ENCODE measurements at regions not wholly inside any gene's neighbourhood (a gene's known extent, or its start where the extent isn't known, plus 50 kb on each side); places are given as distances from the start of the nearest gene placed in this dataset.

GRCh38 chr1:193565971-193566577, 379.7 kb upstream of the B3GALT2 start:
- H3K9ac ChIP-seq (ENCODE audit: low read depth, low read length, poor library complexity, severe bottlenecking), result no peak overlapping the region
- H3K4me2 ChIP-seq (ENCODE audit: low read depth, low read length, poor library complexity, severe bottlenecking), result no peak overlapping the region
- no peaks in the 10 kb centered on the region for H3K36me3 ChIP-seq (ENCODE audit: insufficient read depth, low read length)
- H4K20me1 ChIP-seq (ENCODE audit: insufficient read depth, low read length, poor library complexity, severe bottlenecking), result no peaks in the 10 kb centered on the region
- H3K79me2 ChIP-seq (ENCODE audit: insufficient read depth, low read length), result no peaks in the 10 kb centered on the region
- TF ChIP-seq EZH2phosphoT487 (IDR thresholded peaks at IDR 0.05; ENCODE audit: borderline replicate concordance), result no peak
- TF ChIP-seq CTCF (conservative IDR thresholded peaks at IDR 0.05; ENCODE audit: low read length), result no peak
- no peaks in the 10 kb centered on the region for H3K27me3 ChIP-seq (ENCODE audit: insufficient read depth, low read length, poor library complexity, severe bottlenecking)
- H3K9me3 ChIP-seq (ENCODE audit: insufficient read depth, low read depth, low read length), result no peaks in the 10 kb centered on the region
- no peaks in the 10 kb centered on the region for H3F3A ChIP-seq (ENCODE audit: low read depth)
- H3K4me1 ChIP-seq (ENCODE audit: insufficient read depth, low read length, poor library complexity, severe bottlenecking), result no peaks in the 10 kb centered on the region
- no peak overlapping the region for H2AFZ ChIP-seq (ENCODE audit: low read length)
- H3K4me3 ChIP-seq (ENCODE audit: low read length, poor library complexity, severe bottlenecking), result no peak overlapping the region
- no peaks in the 10 kb centered on the region for H3K9me2 ChIP-seq (replicated peaks; ENCODE audit: low read depth, low read length)

GRCh38 chr1:193562121-193562520, 375.7 kb upstream of the B3GALT2 start:
- H3K9ac ChIP-seq (ENCODE audit: low read depth, low read length, poor library complexity, severe bottlenecking), result no peak overlapping the region
- H3F3A ChIP-seq (ENCODE audit: low read depth), result no peaks in the 10 kb centered on the region
- H3K79me2 ChIP-seq (ENCODE audit: insufficient read depth, low read length), result no peaks in the 10 kb centered on the region
- H2AFZ ChIP-seq (ENCODE audit: low read length), result no peak overlapping the region
- TF ChIP-seq EZH2phosphoT487 (IDR thresholded peaks at IDR 0.05; ENCODE audit: borderline replicate concordance) (no peak), CTCF (conservative IDR thresholded peaks at IDR 0.05; ENCODE audit: low read length) (no peak)
- no peaks in the 10 kb centered on the region for H3K4me1 ChIP-seq (ENCODE audit: insufficient read depth, low read length, poor library complexity, severe bottlenecking)
- no peaks in the 10 kb centered on the region for H3K36me3 ChIP-seq (ENCODE audit: insufficient read depth, low read length)
- H3K9me2 ChIP-seq (replicated peaks; ENCODE audit: low read depth, low read length), result no peaks in the 10 kb centered on the region
- no peak overlapping the region for H3K4me2 ChIP-seq (ENCODE audit: low read depth, low read length, poor library complexity, severe bottlenecking)
- H3K9me3 ChIP-seq (ENCODE audit: insufficient read depth, low read depth, low read length), result no peaks in the 10 kb centered on the region
- no peaks in the 10 kb centered on the region for H3K27me3 ChIP-seq (ENCODE audit: insufficient read depth, low read length, poor library complexity, severe bottlenecking)
- no peak overlapping the region for H3K4me3 ChIP-seq (ENCODE audit: low read length, poor library complexity, severe bottlenecking)
- no peaks in the 10 kb centered on the region for H4K20me1 ChIP-seq (ENCODE audit: insufficient read depth, low read length, poor library complexity, severe bottlenecking)

GRCh38 chr1:193558491-193559028, 372.1 kb upstream of the B3GALT2 start:
- Histone ChIP-seq H4K20me1 (ENCODE audit: insufficient read depth, low read length, poor library complexity, severe bottlenecking) (no peaks in the 10 kb centered on the region), H3K9me3 (ENCODE audit: insufficient read depth, low read depth, low read length) (no peaks in the 10 kb centered on the region), H3K79me2 (ENCODE audit: insufficient read depth, low read length) (no peaks in the 10 kb centered on the region), H3K9me2 (replicated peaks; ENCODE audit: low read depth, low read length) (no peaks in the 10 kb centered on the region), H3K9ac (ENCODE audit: low read depth, low read length, poor library complexity, severe bottlenecking) (no peak overlapping the region), H3K36me3 (ENCODE audit: insufficient read depth, low read length) (no peaks in the 10 kb centered on the region), H3F3A (ENCODE audit: low read depth) (no peaks in the 10 kb centered on the region), H3K4me3 (ENCODE audit: low read length, poor library complexity, severe bottlenecking) (no peak overlapping the region), H3K27me3 (ENCODE audit: insufficient read depth, low read length, poor library complexity, severe bottlenecking) (no peaks in the 10 kb centered on the region), H3K4me1 (ENCODE audit: insufficient read depth, low read length, poor library complexity, severe bottlenecking) (no peaks in the 10 kb centered on the region), H3K4me2 (ENCODE audit: low read depth, low read length, poor library complexity, severe bottlenecking) (no peak overlapping the region), H2AFZ (ENCODE audit: low read length) (no peak overlapping the region)
- no peak for TF ChIP-seq EZH2phosphoT487 (IDR thresholded peaks at IDR 0.05; ENCODE audit: borderline replicate concordance)
- TF ChIP-seq CTCF (conservative IDR thresholded peaks at IDR 0.05; ENCODE audit: low read length), result no peak

Measured in Loucy (cell line).